ENCODE measurements at regions not wholly inside any gene's neighbourhood (a gene's known extent, or its start where the extent isn't known, plus 50 kb on each side); places are given as distances from the start of the nearest gene placed in this dataset.

DNA sequence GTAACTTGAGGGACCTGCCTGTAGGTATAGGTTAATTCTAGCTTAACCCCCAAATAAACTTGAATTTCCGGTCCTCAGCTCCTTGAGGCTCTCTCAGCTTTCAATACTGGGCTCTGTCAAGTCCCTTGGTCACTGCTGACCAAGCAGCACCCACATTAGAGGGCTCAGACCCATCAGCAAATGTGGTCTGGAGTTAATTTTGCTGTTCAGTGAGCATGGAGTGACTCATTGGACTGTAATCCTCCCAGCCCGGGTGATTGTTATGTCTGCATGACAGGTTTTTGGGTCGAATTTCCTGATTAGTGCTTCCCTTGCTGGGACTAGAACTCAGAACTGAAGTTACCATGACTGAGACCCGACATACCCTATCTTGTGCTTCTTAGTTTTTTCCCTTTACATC lies 130.6 kb downstream of the URB2 start:
- Histone ChIP-seq H3K9ac (ENCODE audit: low read depth in 1 of 2, low read length in 2 of 2) (no peak overlapping the region), H3K36me3 (ENCODE audit: control insufficient read depth in 4 of 4, insufficient read depth in 3 of 4, low read depth in 1 of 4, low read length in 3 of 4) (no peaks in the 10 kb centered on the region), H3K27me3 (ENCODE audit: control insufficient read depth in 4 of 4, insufficient read depth in 4 of 4, low read length in 3 of 4) (no peaks in the 10 kb centered on the region), H3K9me3 (ENCODE audit: control insufficient read depth in 4 of 4, low read length in 3 of 4) (peaks cover 0 to 2% (median 0%) of the 10 kb centered on the region in 4 donors), H3K27ac (ENCODE audit: low read depth in 1 of 2, low read length in 2 of 2) (no peak overlapping the region), H3K4me3 (ENCODE audit: low read depth in 1 of 3, low read length in 3 of 3) (no peak overlapping the region), H3K4me1 (ENCODE audit: control insufficient read depth in 4 of 4, insufficient read depth in 4 of 4, low read length in 3 of 4) (no peaks in the 10 kb centered on the region)
- WGBS = 71% methylated on average over 4 of the region's 4 CpGs
- no peak for TF ChIP-seq YY1 (IDR thresholded peaks at IDR 0.05)
- TF ChIP-seq FOXA2 (IDR thresholded peaks at IDR 0.05) = no peak
- TF ChIP-seq, protein P1, sequence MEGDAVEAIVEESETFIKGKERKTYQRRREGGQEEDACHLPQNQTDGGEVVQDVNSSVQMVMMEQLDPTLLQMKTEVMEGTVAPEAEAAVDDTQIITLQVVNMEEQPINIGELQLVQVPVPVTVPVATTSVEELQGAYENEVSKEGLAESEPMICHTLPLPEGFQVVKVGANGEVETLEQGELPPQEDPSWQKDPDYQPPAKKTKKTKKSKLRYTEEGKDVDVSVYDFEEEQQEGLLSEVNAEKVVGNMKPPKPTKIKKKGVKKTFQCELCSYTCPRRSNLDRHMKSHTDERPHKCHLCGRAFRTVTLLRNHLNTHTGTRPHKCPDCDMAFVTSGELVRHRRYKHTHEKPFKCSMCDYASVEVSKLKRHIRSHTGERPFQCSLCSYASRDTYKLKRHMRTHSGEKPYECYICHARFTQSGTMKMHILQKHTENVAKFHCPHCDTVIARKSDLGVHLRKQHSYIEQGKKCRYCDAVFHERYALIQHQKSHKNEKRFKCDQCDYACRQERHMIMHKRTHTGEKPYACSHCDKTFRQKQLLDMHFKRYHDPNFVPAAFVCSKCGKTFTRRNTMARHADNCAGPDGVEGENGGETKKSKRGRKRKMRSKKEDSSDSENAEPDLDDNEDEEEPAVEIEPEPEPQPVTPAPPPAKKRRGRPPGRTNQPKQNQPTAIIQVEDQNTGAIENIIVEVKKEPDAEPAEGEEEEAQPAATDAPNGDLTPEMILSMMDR (IDR thresholded peaks at IDR 0.05; ENCODE audit: low read depth, low read length, missing input control) = no peak
- TF ChIP-seq RAD21 (IDR thresholded peaks at IDR 0.05) = no peak
- TF ChIP-seq TAF1 (conservative IDR thresholded peaks at IDR 0.05) = no peak
- TF ChIP-seq, protein P2, sequence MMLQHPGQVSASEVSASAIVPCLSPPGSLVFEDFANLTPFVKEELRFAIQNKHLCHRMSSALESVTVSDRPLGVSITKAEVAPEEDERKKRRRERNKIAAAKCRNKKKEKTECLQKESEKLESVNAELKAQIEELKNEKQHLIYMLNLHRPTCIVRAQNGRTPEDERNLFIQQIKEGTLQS (IDR thresholded peaks at IDR 0.05) = no peak
- no peak for TF ChIP-seq HNF4A (conservative IDR thresholded peaks at IDR 0.05)
- TF ChIP-seq, protein P3, sequence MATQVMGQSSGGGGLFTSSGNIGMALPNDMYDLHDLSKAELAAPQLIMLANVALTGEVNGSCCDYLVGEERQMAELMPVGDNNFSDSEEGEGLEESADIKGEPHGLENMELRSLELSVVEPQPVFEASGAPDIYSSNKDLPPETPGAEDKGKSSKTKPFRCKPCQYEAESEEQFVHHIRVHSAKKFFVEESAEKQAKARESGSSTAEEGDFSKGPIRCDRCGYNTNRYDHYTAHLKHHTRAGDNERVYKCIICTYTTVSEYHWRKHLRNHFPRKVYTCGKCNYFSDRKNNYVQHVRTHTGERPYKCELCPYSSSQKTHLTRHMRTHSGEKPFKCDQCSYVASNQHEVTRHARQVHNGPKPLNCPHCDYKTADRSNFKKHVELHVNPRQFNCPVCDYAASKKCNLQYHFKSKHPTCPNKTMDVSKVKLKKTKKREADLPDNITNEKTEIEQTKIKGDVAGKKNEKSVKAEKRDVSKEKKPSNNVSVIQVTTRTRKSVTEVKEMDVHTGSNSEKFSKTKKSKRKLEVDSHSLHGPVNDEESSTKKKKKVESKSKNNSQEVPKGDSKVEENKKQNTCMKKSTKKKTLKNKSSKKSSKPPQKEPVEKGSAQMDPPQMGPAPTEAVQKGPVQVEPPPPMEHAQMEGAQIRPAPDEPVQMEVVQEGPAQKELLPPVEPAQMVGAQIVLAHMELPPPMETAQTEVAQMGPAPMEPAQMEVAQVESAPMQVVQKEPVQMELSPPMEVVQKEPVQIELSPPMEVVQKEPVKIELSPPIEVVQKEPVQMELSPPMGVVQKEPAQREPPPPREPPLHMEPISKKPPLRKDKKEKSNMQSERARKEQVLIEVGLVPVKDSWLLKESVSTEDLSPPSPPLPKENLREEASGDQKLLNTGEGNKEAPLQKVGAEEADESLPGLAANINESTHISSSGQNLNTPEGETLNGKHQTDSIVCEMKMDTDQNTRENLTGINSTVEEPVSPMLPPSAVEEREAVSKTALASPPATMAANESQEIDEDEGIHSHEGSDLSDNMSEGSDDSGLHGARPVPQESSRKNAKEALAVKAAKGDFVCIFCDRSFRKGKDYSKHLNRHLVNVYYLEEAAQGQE (IDR thresholded peaks at IDR 0.05) = no peak
- TF ChIP-seq, protein P4, sequence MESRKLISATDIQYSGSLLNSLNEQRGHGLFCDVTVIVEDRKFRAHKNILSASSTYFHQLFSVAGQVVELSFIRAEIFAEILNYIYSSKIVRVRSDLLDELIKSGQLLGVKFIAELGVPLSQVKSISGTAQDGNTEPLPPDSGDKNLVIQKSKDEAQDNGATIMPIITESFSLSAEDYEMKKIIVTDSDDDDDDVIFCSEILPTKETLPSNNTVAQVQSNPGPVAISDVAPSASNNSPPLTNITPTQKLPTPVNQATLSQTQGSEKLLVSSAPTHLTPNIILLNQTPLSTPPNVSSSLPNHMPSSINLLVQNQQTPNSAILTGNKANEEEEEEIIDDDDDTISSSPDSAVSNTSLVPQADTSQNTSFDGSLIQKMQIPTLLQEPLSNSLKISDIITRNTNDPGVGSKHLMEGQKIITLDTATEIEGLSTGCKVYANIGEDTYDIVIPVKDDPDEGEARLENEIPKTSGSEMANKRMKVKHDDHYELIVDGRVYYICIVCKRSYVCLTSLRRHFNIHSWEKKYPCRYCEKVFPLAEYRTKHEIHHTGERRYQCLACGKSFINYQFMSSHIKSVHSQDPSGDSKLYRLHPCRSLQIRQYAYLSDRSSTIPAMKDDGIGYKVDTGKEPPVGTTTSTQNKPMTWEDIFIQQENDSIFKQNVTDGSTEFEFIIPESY (IDR thresholded peaks at IDR 0.05) = no peak
- TF ChIP-seq, protein P5, sequence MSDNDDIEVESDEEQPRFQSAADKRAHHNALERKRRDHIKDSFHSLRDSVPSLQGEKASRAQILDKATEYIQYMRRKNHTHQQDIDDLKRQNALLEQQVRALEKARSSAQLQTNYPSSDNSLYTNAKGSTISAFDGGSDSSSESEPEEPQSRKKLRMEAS (IDR thresholded peaks at IDR 0.05) = no peak
- no peak for TF ChIP-seq EGR1 (IDR thresholded peaks at IDR 0.05; ENCODE audit: low read depth in 2 of 2)
- no peak for TF ChIP-seq HNF4G (IDR thresholded peaks at IDR 0.05)
- TF ChIP-seq FOXA1 (IDR thresholded peaks at IDR 0.05) = no peak
- TF ChIP-seq GABPA (IDR thresholded peaks at IDR 0.05 in 1 of 2, conservative IDR thresholded peaks at IDR 0.05 in 1 of 2) = no peak
- TF ChIP-seq RXRA (IDR thresholded peaks at IDR 0.05) = no peak
- no peak for TF ChIP-seq JUND (IDR thresholded peaks at IDR 0.05)
- TF ChIP-seq NR2F2 (IDR thresholded peaks at IDR 0.05) = no peak
- no peak for TF ChIP-seq SP1 (IDR thresholded peaks at IDR 0.05)
- no peak for DNase-seq (ENCODE audit: low spot score)

Measured in liver (tissue), 8 donors.